ENCODE measurements at regions not wholly inside any gene's neighbourhood (a gene's known extent, or its start where the extent isn't known, plus 50 kb on each side); places are given as distances from the start of the nearest gene placed in this dataset.
"Not testable (repeated sequence)": the region's sequence is repeated elsewhere in the genome, so short reads cannot be mapped to it uniquely, and the experiment has no call there.

DNA sequence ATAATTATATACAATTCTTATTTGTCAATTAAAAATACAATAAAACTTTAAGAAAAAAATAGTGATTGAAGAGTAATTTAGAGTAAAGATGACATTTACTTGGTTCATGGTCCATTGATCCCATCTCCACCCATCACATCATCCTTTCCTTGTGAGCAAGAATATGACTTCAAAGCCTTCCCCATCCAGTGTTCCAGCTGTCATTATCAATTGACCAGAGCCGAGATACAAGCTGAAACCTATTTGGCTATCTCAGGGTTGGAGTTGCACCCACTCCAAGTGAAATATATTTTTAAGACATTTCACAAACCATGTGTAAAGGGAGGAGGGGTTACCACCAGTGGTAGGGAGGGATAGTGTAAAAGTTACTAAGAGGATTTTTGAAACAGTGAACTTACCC, 428.9 kb upstream of the C1orf87 start:
- DNase-seq, result no peak

- not testable (repeated sequence) for DNase-seq
These were observed 416.4 kb upstream of the C1orf87 start for GRCh38 chr1:60489916-60490480.

DNA sequence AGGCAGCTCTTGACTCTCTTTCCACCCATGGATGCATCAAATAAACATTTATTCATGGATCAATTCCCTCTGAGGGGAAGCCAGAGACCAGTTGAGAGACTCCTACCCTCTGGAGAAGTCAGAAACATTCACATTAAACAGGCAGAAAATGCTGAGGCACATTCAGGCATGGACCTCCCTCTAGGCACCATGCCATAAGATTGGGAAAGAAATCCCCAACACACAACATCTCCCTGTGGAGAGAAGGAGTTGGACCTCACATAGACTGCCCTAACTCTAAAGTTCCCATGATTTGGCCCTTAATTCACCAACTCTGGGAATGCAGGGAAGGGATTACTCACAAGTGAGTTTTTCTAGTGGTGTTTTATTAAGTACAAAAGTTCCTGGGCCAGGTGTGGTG, 415.3 kb upstream of the C1orf87 start:
- DNase-seq, result no peak

- no peak for DNase-seq
These were observed 414.2 kb upstream of the C1orf87 start for GRCh38 chr1:60487565-60488345.

- DNase-seq, result no peak
These were observed 409.9 kb upstream of the C1orf87 start for GRCh38 chr1:60483509-60483908.

DNA sequence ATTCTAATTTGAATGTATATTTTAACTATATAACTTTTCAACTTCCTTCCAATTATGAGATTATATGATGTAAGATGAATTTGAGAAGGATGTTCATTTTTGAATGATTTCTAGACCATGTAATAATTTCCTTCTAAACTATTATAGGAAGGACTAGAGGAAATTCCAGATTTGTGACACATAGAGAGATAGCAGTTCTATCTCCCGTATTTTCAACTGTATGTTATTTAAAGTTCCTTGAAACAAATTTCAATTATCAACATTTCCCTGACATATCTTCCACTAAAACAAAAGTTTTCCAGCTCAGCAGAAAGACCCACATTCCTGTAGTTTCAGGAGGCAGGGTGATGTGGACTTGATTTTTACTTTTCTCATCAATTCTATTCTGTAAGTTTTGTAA, 396.7 kb upstream of the C1orf87 start:
- DNase-seq, result no peak

DNA sequence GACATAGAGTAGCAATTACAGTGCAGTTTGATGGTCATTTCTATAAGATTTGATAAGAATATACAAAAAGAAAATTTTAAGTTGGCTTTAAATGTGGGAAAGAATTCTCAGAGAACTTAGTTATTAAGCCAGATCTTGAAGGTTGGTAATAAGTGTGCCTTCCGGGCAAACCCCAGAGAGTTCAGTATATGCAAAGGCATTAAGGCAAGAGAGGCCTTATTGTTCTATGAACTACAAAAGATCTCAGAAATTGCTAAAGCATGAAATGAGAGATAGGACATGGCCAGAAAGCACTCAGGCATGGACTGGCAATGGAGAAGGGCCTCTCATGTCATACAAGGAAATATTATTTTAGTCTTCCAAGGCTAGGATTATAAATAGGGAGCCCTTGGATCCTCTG, 390.2 kb upstream of the C1orf87 start:
- no peak for DNase-seq

DNA sequence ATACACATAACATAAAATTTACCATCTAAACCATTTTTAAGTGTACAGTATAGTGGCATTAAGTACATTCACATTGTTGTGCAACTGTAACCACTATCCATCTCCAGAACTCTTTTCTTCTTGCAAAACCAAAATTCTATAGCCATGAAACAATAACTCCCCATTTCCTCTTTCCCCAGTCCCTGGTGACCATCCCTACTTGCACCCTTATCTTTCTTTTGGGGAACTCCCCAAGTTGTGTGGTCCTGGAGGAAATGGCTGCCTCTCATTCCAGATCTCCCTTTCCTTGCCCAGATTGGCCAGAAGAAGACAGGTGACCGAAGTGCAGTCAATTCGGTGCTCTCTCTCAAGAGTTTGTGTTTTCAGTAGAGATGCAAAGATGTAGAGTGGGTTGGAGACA, 389.6 kb upstream of the C1orf87 start:
- DNase-seq, result no peak

DNA sequence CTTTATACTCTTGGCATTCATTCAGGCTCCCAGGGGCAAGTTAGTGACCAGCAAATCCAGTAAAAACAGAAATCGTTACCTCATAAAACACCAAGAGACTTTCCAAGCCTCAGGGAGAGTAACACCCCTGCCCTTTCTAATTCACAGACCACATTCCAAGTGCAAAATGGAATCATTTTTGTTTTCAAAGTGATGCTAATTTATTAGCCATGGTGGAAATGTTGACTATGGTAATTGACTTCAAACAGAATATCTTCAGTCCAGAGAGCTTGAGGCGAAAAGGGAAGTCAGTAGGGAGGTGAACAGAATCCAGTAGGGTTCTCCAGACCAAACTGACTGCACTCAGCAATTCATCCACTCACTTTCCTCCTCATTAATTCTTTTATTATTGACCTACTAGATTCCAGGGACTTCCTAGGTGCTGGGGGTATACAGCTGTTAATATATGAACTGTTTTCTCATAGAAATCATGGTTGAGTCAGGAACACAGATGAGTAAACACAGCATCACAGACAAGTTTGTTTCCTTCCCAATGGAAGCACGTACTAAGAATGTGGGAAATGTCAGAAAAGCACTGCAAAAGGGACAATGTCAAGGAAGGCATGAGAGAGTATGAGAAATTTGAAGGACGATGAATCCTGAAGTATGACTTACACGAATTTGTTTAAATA, 388.5 kb upstream of the C1orf87 start:
- DNase-seq, result no peak

- no peak for DNase-seq
These were observed 384.5 kb upstream of the C1orf87 start for GRCh38 chr1:60458111-60458510.

- DNase-seq, result no peak
These were observed 376.3 kb upstream of the C1orf87 start for GRCh38 chr1:60449876-60450275.

GRCh38 chr1:60448850-60449249, 375.3 kb upstream of the C1orf87 start:
- no peak for DNase-seq

- no peak for DNase-seq
These were observed 371.1 kb upstream of the C1orf87 start for GRCh38 chr1:60444680-60445079.

- no peak for DNase-seq
These were observed 362.6 kb upstream of the C1orf87 start for GRCh38 chr1:60436186-60436585.

GRCh38 chr1:60431593-60431992, 358.0 kb upstream of the C1orf87 start:
- DNase-seq, result no peak

DNA sequence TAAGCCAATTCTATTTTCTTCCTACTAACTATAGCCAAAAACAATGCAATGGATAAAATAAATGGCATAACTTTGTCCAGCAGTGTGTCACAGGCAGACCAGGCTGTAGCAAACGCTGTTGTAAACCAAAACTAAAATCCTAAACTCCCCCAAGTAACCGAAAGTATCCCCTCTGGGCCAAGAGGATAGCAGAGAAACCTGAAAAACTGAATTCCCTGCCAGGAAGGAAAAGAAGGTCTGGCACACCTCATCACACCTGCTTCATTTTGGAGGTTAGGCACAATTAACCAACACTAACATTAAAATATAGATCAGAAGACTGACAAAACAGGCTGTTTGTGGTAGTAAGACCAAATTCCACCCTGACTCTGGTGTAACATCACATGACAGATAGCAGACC, 356.8 kb upstream of the C1orf87 start:
- no peak for DNase-seq

- DNase-seq, result no peak
These were observed 354.6 kb upstream of the C1orf87 start for GRCh38 chr1:60428127-60428526.

DNA sequence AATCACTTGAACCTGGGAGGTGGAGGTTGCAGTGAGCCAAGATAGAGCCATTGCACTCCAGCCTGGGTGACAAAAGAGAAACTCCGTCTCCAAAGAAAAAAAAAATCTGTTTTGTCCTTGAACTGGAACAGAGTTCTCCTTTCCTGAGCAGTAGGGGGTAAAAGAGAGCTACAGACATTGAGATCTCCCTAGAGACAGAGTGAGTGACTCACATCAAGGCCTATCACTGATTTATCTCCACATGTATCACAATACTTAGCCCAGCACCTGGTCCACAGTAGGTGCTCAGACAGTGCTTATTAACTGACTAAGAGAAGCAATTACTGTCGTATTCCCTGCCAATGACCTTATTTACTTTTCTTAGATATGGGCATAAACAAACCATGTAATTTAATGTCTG, 354.1 kb upstream of the C1orf87 start:
- no peak for DNase-seq

- no peak for DNase-seq
These were observed 353.6 kb upstream of the C1orf87 start for GRCh38 chr1:60427194-60427593.

GRCh38 chr1:60425528-60425927, 352.0 kb upstream of the C1orf87 start:
- peak; percentile 12 to 25 for DNase-seq

- DNase-seq, result no peak
These were observed 349.7 kb upstream of the C1orf87 start for GRCh38 chr1:60423146-60423780.

DNA sequence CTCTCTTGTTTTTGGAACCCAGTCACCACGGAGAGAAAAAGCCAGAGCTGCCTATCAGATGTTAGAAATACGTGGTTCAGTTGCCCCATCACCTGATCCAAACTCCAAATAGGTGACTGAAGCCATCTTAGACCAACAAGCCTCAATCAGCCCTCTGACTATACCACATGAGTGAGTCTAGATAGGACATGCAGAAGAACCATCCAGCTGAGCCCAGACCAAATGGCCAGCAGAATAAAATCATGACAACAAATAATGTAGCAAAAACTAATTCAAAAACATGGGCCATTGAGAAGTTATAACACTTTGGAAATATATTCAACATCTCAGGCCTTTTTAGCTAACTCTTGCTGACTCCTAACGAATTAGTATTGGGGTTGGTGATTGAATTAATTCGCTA, 348.4 kb upstream of the C1orf87 start:
- DNase-seq, result no peak

DNA sequence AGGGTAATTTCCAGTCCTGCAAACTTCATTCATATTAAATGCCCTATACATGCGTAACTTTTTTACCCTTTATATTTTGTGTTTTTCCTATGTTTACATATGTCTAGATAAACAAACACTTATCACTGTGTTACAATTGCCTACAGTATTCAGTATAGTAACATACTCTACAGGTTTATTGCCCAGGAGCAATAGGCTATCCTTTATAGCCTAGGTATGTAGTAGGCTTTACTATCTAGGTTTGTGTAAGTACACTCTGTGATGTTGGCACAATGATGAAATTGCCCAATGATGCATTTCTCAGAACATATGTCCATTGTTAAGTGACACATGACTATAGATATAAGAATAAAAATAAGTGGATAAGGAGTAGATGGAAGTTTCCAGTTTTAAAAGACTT, 345.5 kb upstream of the C1orf87 start:
- DNase-seq, result no peak

- no peak for DNase-seq
These were observed 342.1 kb upstream of the C1orf87 start for GRCh38 chr1:60415696-60416095.
